B cell (primary cell): ENCODE measurements at regions not wholly inside any gene's neighbourhood (a gene's known extent, or its start where the extent isn't known, plus 50 kb on each side); places are given as distances from the start of the nearest gene placed in this dataset.

ENCODE experiments used
- ATAC-seq: fragments of 200-7000 bp; cut with Tn5 transposase; one replicate; pipeline ENCODE4 v1.10.0; 2021; ENCODE audit warnings: low read depth, mild to moderate bottlenecking, moderate number of reproducible peaks, moderate library complexity
- CTCF ChIA-PET: fragments of 350-600 bp; sonication (Branson Sonifier 250); formaldehyde crosslinking; loops from one replicate; lab custom pipeline; 2021; ENCODE audit warnings: antibody characterized with exemption, inconsistent platforms; lab: Charles Lee
- POLR2A ChIA-PET: fragments of 350-600 bp; sonication (Branson Sonifier 250); formaldehyde crosslinking; loops from one replicate; lab custom pipeline; 2021; ENCODE audit warnings: antibody characterized with exemption; lab: Charles Lee
- DNase-seq: peaks from one replicate; pipeline ENCODE4 v3.0.0; 2013
- H2AFZ ChIP-seq: 2 replicates; pipeline ENCODE4 v1.6.1; 2012; ENCODE audit warnings: mild to moderate bottlenecking, low read depth, low read length; ENCODE audit not compliant: insufficient read depth, poor library complexity, severe bottlenecking
- H3K27ac ChIP-seq, 2 donors: 1 replicate in 1 of 2; 2 replicates in 1 of 2; pipeline ENCODE4 v1.5.1; 2012 to 2013; ENCODE audit warnings: low read length in 2 of 2, mild to moderate bottlenecking in 2 of 2, moderate library complexity in 1 of 2
- H3K27me3 ChIP-seq, 4 experiments: fragments of 200-600 bp in 1 of 4; sonication (generic) in 1 of 4; replicated peaks in 1 of 4; 1 replicate in 2 of 4; 2 replicates in 2 of 4; pipeline versions ENCODE4 v1.6.1 to v1.7.0; 2013 to 2016; ENCODE audit warnings: low read length in 3 of 4, mild to moderate bottlenecking in 2 of 4, mixed read lengths in 1 of 4, moderate library complexity in 1 of 4; ENCODE audit not compliant: insufficient read depth in 4 of 4, control insufficient read depth in 3 of 4; ENCODE audit errors: control extremely low read depth in 1 of 4
- H3K36me3 ChIP-seq, 2 experiments: replicated peaks in 1 of 2; 1 replicate in 1 of 2; 2 replicates in 1 of 2; pipeline versions ENCODE4 v1.6.1 to v1.7.1; 2013; ENCODE audit warnings: low read length in 1 of 2; ENCODE audit not compliant: insufficient read depth in 2 of 2, control insufficient read depth in 1 of 2; ENCODE audit errors: control extremely low read depth in 1 of 2, extremely low read depth in 1 of 2
- H3K4me1 ChIP-seq, 2 donors: fragments of 200-600 bp in 1 of 2; sonication (generic) in 1 of 2; 1 replicate in 1 of 2; 2 replicates in 1 of 2; pipeline versions ENCODE4 v1.5.1 to v1.6.1; 2013 to 2017; ENCODE audit warnings: low read length in 2 of 2; ENCODE audit not compliant: control insufficient read depth in 2 of 2, insufficient read depth in 2 of 2
- H3K4me2 ChIP-seq: replicated peaks from 2 replicates; pipeline ENCODE3; 2012; ENCODE audit warnings: mild to moderate bottlenecking, low read depth, low read length; ENCODE audit not compliant: poor library complexity, severe bottlenecking
- H3K4me3 ChIP-seq, 5 experiments: fragments of 200-600 bp in 1 of 5; sonication (generic) in 1 of 5; 1 replicate in 3 of 5; 2 replicates in 2 of 5; pipeline versions ENCODE4 v1.5.1 to v1.7.0; 2011 to 2016; ENCODE audit warnings: low read length in 4 of 5, mild to moderate bottlenecking in 4 of 5, low read depth in 2 of 5, control low read depth in 1 of 5, moderate library complexity in 1 of 5; ENCODE audit not compliant: insufficient read depth in 1 of 5; ENCODE audit errors: control extremely low read depth in 1 of 5, extremely low read depth in 1 of 5
- H3K79me2 ChIP-seq: fragments of 200-600 bp; sonication (generic); one replicate; pipeline ENCODE4 v1.6.0; 2016; ENCODE audit warnings: low read length; ENCODE audit not compliant: control insufficient read depth, insufficient read depth
- H3K9ac ChIP-seq: fragments of 200-600 bp; sonication (generic); 2 replicates; pipeline ENCODE4 v1.6.1; 2017; ENCODE audit warnings: mild to moderate bottlenecking, low read length, moderate library complexity
- H3K9me3 ChIP-seq, 3 donors: one replicate each; pipeline versions ENCODE4 v1.6.1 to v1.7.1; 2013; ENCODE audit warnings: low read length in 2 of 3; ENCODE audit not compliant: control insufficient read depth in 2 of 3, insufficient read depth in 1 of 3; ENCODE audit errors: control extremely low read depth in 1 of 3
- H4K20me1 ChIP-seq: 2 replicates; pipeline ENCODE4 v1.6.0; 2012; ENCODE audit warnings: mild to moderate bottlenecking, low read length; ENCODE audit not compliant: insufficient read depth, control insufficient read depth, poor library complexity, severe bottlenecking
- H3K27ac Mint-ChIP-seq: one replicate; pipeline ENCODE4 v1.8.0; 2021; ENCODE audit warnings: mixed read lengths
- H3K27me3 Mint-ChIP-seq: one replicate; pipeline ENCODE4 v1.8.0; 2021; ENCODE audit warnings: mixed read lengths
- H3K4me1 Mint-ChIP-seq: one replicate; pipeline ENCODE4 v1.8.0; 2021; ENCODE audit warnings: mixed read lengths
- H3K4me3 Mint-ChIP-seq: one replicate; pipeline ENCODE4 v1.8.0; 2021; ENCODE audit warnings: mixed read lengths
- H3K9me3 Mint-ChIP-seq: one replicate; pipeline ENCODE4 v1.8.0; 2022; ENCODE audit warnings: mixed read lengths; ENCODE audit not compliant: insufficient read depth
- EZH2 ChIP-seq: IDR thresholded peaks from 2 replicates; pipeline ENCODE4 v1.6.1; 2012; ENCODE audit warnings: borderline replicate concordance, low read depth, mild to moderate bottlenecking, moderate library complexity, low read length; ENCODE audit not compliant: insufficient read depth, poor library complexity, severe bottlenecking
- WGBS: methylation state at CpG from one replicate; pipeline ENCODE4 v1.1.5; 2013; ENCODE audit warnings: missing lambda C conversion rate; ENCODE audit not compliant: insufficient coverage; 5-methylcytosine and 5-hydroxymethylcytosine counted together
- intact Hi-C: fragments of 100-400 bp; cut with micrococcal nuclease; formaldehyde crosslinking; loops from one replicate; pipeline ENCODE4 v1.10.0; 2022
- TF ChIP-seq, protein P1 (sequence below): fragments of 200-600 bp; IDR thresholded peaks from one replicate; pipeline ENCODE4 v1.8.0; 2022; ENCODE audit warnings: antibody characterized with exemption, mild to moderate bottlenecking

DNA sequence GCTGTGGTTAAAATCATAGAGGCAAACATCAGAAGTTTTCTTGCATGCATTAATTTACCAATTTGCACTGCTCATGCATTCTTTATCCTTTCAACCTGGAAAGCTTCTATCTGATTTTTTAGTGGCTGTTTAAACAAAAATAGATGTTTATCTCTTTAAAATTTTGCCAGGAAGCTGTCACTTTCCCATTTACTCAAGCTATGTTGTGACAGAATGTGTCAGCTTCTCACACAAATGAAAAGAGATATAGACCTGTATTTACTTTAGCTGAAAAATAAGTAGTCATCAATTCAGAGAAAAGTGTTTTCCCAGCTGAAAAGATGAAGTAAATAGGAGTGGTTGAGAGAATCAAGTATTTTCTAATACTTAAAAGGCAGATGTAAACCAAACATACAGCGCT lies 872.8 kb downstream of the DACH1 start:
- Mint-ChIP-seq H3K4me3 (no peak overlapping the region), H3K27ac (no peak overlapping the region), H3K9me3 (no peaks in the 10 kb centered on the region), H3K4me1 (no peaks in the 10 kb centered on the region), H3K27me3 (no peaks in the 10 kb centered on the region)
- no peak for ATAC-seq
- CTCF ChIA-PET, result no interaction called here
- no CpG with 5 or more reads among the region's 1 CpG for WGBS
- no peak for DNase-seq
- no peaks in the 10 kb centered on the region for H4K20me1 ChIP-seq
- no peaks in the 10 kb centered on the region for H3K4me1 ChIP-seq
- H3K27me3 ChIP-seq, result no peaks in the 10 kb centered on the region
- H3K4me3 ChIP-seq, result no peak overlapping the region
- TF ChIP-seq, protein P1, sequence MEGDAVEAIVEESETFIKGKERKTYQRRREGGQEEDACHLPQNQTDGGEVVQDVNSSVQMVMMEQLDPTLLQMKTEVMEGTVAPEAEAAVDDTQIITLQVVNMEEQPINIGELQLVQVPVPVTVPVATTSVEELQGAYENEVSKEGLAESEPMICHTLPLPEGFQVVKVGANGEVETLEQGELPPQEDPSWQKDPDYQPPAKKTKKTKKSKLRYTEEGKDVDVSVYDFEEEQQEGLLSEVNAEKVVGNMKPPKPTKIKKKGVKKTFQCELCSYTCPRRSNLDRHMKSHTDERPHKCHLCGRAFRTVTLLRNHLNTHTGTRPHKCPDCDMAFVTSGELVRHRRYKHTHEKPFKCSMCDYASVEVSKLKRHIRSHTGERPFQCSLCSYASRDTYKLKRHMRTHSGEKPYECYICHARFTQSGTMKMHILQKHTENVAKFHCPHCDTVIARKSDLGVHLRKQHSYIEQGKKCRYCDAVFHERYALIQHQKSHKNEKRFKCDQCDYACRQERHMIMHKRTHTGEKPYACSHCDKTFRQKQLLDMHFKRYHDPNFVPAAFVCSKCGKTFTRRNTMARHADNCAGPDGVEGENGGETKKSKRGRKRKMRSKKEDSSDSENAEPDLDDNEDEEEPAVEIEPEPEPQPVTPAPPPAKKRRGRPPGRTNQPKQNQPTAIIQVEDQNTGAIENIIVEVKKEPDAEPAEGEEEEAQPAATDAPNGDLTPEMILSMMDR, result no peak
- no peak for TF ChIP-seq EZH2
- POLR2A ChIA-PET, result no interaction called here
- intact Hi-C loops, result no loop called here
- H3K36me3 ChIP-seq, result no peaks in the 10 kb centered on the region
- no peak overlapping the region for H3K27ac ChIP-seq
- peaks cover 0 to 1% (median 0%) of the 10 kb centered on the region in 3 donors for H3K9me3 ChIP-seq
- no peak overlapping the region for H3K4me2 ChIP-seq
- no peaks in the 10 kb centered on the region for H3K79me2 ChIP-seq
- H2AFZ ChIP-seq, result no peak overlapping the region
- H3K9ac ChIP-seq, result no peak overlapping the region

DNA sequence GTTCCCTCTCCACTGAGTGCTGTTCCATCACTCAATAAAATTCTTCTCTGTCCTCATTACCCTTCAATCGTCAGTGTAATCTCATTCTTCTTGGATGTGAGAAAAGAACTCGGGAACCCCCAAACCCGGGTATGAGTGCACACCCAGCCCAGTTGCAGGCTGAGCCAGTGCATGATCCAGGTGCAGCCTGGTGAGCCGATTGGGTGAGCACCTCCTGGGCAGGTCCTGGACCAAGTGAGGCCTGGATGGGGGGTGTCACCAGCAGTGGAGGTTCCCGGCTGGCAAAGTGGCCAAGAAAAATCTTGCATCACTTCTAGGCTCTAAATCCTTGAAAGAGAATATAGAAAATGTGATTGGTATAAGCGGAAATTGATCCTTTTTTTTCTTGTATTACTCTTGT lies 878.8 kb upstream of the KLHL1 start:
- H3K9ac ChIP-seq, result no peak overlapping the region
- H3K4me3 ChIP-seq, result no peak overlapping the region
- no peak overlapping the region for H3K4me3 Mint-ChIP-seq
- no peaks in the 10 kb centered on the region for H3K4me1 ChIP-seq
- no peaks in the 10 kb centered on the region for H4K20me1 ChIP-seq
- TF ChIP-seq, protein P1, result no peak
- TF ChIP-seq EZH2, result no peak
- no peak overlapping the region for H3K4me2 ChIP-seq
- ChIA-PET POLR2A (no interaction called here), CTCF (no interaction called here)
- H3K79me2 ChIP-seq, result no peaks in the 10 kb centered on the region
- peaks cover 0 to 3% (median 2%) of the 10 kb centered on the region in 3 donors for H3K9me3 ChIP-seq
- H3K9me3 Mint-ChIP-seq, result no peaks in the 10 kb centered on the region
- H3K36me3 ChIP-seq, result no peaks in the 10 kb centered on the region
- intact Hi-C loops, result no loop called here
- H3K4me1 Mint-ChIP-seq, result no peaks in the 10 kb centered on the region
- ATAC-seq, result no peak
- H3K27ac ChIP-seq, result no peak overlapping the region
- no peaks in the 10 kb centered on the region for H3K27me3 ChIP-seq
- H3K27ac Mint-ChIP-seq, result no peak overlapping the region
- H3K27me3 Mint-ChIP-seq, result no peaks in the 10 kb centered on the region
- no peak overlapping the region for H2AFZ ChIP-seq
- no peak for DNase-seq
- 98% methylated on average over 5 of the region's 6 CpGs for WGBS
